ENCODE measurements at regions not wholly inside any gene's neighbourhood (a gene's known extent, or its start where the extent isn't known, plus 50 kb on each side); places are given as distances from the start of the nearest gene placed in this dataset.

DNA sequence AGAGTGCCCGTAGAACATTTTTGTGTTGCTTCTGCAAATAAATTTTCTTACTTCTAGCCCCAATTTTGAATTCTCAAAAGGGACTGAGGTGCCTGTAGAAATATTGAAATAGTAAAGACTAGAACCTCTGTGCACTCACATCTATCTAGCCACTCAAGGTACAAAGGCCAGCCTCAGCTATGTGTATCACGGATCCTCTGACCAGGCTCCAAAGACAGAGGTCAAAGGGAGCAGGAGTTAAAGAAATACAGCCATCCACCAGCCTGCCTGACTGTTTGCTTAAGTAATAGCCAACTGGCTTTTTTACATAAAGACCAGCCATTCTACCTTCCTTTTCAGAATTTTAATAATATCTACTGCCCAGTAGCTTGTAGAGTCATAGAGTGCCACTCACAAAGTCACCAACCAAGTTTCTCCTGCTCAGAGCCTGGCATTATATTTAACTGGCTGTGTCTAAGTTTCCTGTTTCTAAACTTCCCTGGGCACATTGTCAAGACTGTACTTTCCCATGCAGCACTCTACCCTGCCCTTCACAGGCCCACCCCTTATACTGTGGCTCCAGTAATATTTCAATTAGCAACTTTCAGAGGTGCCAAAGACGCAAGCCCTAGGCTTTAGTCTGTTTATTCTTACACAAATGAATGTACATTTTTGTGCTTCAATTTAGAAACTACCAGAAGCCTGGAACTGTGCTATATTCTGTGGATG lies 338.3 kb upstream of the NT5C1B start:
- CTCF ChIA-PET, result no interaction called here
- DNase-seq (ENCODE audit: low read depth), result no peak

GRCh38 chr2:18926631-18927524 lies 337.5 kb upstream of the NT5C1B start:
- H3K4me3 ChIP-seq (ENCODE audit: low read depth, low read length), result no peak overlapping the region
- H3K27me3 ChIP-seq (ENCODE audit: control insufficient read depth, insufficient read depth, low read length), result no peaks in the 10 kb centered on the region; the same call in 1 of the 2 replicates
- ChIA-PET POLR2A (no interaction called here), CTCF (interaction anchor here (0.7 to 0.9 kb wide), 2 partner anchors 52 to 99 kb away, joined by 3 to 4 read pairs; no protein-coding TSS in a partner anchor)
- TF ChIP-seq, protein P1, sequence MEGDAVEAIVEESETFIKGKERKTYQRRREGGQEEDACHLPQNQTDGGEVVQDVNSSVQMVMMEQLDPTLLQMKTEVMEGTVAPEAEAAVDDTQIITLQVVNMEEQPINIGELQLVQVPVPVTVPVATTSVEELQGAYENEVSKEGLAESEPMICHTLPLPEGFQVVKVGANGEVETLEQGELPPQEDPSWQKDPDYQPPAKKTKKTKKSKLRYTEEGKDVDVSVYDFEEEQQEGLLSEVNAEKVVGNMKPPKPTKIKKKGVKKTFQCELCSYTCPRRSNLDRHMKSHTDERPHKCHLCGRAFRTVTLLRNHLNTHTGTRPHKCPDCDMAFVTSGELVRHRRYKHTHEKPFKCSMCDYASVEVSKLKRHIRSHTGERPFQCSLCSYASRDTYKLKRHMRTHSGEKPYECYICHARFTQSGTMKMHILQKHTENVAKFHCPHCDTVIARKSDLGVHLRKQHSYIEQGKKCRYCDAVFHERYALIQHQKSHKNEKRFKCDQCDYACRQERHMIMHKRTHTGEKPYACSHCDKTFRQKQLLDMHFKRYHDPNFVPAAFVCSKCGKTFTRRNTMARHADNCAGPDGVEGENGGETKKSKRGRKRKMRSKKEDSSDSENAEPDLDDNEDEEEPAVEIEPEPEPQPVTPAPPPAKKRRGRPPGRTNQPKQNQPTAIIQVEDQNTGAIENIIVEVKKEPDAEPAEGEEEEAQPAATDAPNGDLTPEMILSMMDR (IDR thresholded peaks at IDR 0.05; ENCODE audit: insufficient read depth, low read depth, low read length), result no peak
- no peak for DNase-seq (ENCODE audit: low read depth)
- no peaks in the 10 kb centered on the region for H3K36me3 ChIP-seq (ENCODE audit: control insufficient read depth, insufficient read depth, low read length)

More for the DNA sequence above, 338.3 kb upstream of the NT5C1B start:
- POLR2A ChIA-PET, result no interaction called here
- Histone ChIP-seq H3K27me3 (ENCODE audit: control insufficient read depth, insufficient read depth, low read length) (no peaks in the 10 kb centered on the region; the same call in 1 of the 2 replicates), H3K36me3 (ENCODE audit: control insufficient read depth, insufficient read depth, low read length) (no peaks in the 10 kb centered on the region), H3K4me3 (ENCODE audit: low read depth, low read length) (no peak overlapping the region)
- TF ChIP-seq, protein P1 (IDR thresholded peaks at IDR 0.05; ENCODE audit: insufficient read depth, low read depth, low read length), result no peak

- Histone ChIP-seq H3K36me3 (ENCODE audit: control insufficient read depth, insufficient read depth, low read length) (no peaks in the 10 kb centered on the region), H3K4me3 (ENCODE audit: low read depth, low read length) (no peak overlapping the region), H3K27me3 (ENCODE audit: control insufficient read depth, insufficient read depth, low read length) (no peaks in the 10 kb centered on the region; the same call in 1 of the 2 replicates)
- DNase-seq (ENCODE audit: low read depth), result peak; percentile 62
- TF ChIP-seq, protein P1 (IDR thresholded peaks at IDR 0.05; ENCODE audit: insufficient read depth, low read depth, low read length), result no peak
- POLR2A ChIA-PET, result no interaction called here
- CTCF ChIA-PET, result no interaction called here
These were observed 335.9 kb upstream of the NT5C1B start for GRCh38 chr2:18925296-18925695.

DNA sequence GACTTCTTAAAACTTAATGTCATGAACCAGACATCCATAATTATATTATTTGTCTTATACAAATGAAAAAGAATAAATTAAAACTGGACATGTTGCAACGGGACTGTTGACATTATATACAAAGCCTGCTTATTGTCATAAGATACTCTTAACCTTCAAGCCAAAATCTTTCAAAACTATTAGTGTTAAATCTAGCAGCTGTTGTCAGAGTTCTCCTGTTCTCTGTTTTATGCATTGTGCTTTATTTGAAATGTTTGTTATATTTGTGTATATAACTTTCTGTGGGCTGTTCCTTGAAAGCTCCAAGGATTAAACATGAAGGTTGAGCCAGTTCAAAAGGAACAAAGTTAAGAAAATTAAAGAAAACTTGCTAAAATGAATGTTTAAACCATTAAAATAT lies 335.5 kb upstream of the NT5C1B start:
- Histone ChIP-seq H3K36me3 (ENCODE audit: control insufficient read depth, insufficient read depth, low read length) (no peaks in the 10 kb centered on the region), H3K27me3 (ENCODE audit: control insufficient read depth, insufficient read depth, low read length) (no peaks in the 10 kb centered on the region; the same call in 1 of the 2 replicates), H3K4me3 (ENCODE audit: low read depth, low read length) (no peak overlapping the region)
- DNase-seq (ENCODE audit: low read depth), result no peak
- POLR2A ChIA-PET, result no interaction called here
- CTCF ChIA-PET, result no interaction called here
- TF ChIP-seq, protein P1 (IDR thresholded peaks at IDR 0.05; ENCODE audit: insufficient read depth, low read depth, low read length), result no peak

DNA sequence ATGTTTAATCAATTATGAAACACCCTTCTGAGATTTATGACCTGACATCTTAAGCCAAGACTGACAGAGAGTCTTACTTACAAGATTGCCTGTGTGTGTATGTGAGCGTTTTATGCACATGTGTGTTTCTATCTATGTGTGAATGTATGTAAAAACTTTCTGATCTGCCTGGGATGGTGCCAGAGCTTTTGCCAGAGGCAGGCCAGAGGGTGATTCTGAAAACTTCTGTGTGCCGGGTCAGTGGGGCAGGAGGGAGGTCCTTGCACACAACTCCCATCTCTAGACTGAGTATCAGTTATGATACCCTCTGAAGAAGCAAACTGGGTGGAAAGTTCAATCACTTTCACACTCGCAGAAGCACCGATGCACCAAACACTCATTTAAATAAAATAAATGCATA lies 335.0 kb upstream of the NT5C1B start:
- ChIA-PET POLR2A (no interaction called here), CTCF (no interaction called here)
- H3K27me3 ChIP-seq (ENCODE audit: control insufficient read depth, insufficient read depth, low read length), result no peaks in the 10 kb centered on the region; the same call in 1 of the 2 replicates
- TF ChIP-seq, protein P1 (IDR thresholded peaks at IDR 0.05; ENCODE audit: insufficient read depth, low read depth, low read length), result no peak
- H3K4me3 ChIP-seq (ENCODE audit: low read depth, low read length), result no peak overlapping the region
- DNase-seq (ENCODE audit: low read depth), result no peak
- no peaks in the 10 kb centered on the region for H3K36me3 ChIP-seq (ENCODE audit: control insufficient read depth, insufficient read depth, low read length)

Measured in BJ (cell line).